ENCODE measurements at regions not wholly inside any gene's neighbourhood (a gene's known extent, or its start where the extent isn't known, plus 50 kb on each side); places are given as distances from the start of the nearest gene placed in this dataset.

GRCh38 chr6:169156108-169156792 lies 97.4 kb downstream of the THBS2 start:
- H3K9me3 ChIP-seq (ENCODE audit: severe bottlenecking) = peaks cover 2% of the 10 kb centered on the region
- ATAC-seq (ENCODE audit: low read depth) (no peak), DNase-seq (ENCODE audit: low spot score) (no peak)
- H3K36me3 ChIP-seq (ENCODE audit: low read depth) = no peaks in the 10 kb centered on the region
- H3K27ac ChIP-seq (ENCODE audit: poor library complexity, severe bottlenecking) = no peak overlapping the region
- TF ChIP-seq, protein P1, sequence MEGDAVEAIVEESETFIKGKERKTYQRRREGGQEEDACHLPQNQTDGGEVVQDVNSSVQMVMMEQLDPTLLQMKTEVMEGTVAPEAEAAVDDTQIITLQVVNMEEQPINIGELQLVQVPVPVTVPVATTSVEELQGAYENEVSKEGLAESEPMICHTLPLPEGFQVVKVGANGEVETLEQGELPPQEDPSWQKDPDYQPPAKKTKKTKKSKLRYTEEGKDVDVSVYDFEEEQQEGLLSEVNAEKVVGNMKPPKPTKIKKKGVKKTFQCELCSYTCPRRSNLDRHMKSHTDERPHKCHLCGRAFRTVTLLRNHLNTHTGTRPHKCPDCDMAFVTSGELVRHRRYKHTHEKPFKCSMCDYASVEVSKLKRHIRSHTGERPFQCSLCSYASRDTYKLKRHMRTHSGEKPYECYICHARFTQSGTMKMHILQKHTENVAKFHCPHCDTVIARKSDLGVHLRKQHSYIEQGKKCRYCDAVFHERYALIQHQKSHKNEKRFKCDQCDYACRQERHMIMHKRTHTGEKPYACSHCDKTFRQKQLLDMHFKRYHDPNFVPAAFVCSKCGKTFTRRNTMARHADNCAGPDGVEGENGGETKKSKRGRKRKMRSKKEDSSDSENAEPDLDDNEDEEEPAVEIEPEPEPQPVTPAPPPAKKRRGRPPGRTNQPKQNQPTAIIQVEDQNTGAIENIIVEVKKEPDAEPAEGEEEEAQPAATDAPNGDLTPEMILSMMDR (IDR thresholded peaks at IDR 0.05; ENCODE audit: poor library complexity, severe bottlenecking) = no peak
- H3K4me1 ChIP-seq (ENCODE audit: insufficient read depth, poor library complexity, severe bottlenecking) = no peaks in the 10 kb centered on the region
- no peak overlapping the region for H3K4me3 ChIP-seq (ENCODE audit: severe bottlenecking)
- H3K27me3 ChIP-seq (ENCODE audit: insufficient read depth, poor library complexity, severe bottlenecking) = no peaks in the 10 kb centered on the region

- no peak overlapping the region for H3K27ac ChIP-seq (ENCODE audit: poor library complexity, severe bottlenecking)
- no peaks in the 10 kb centered on the region for H3K4me1 ChIP-seq (ENCODE audit: insufficient read depth, poor library complexity, severe bottlenecking)
- ATAC-seq (ENCODE audit: low read depth) = no peak
- DNase-seq (ENCODE audit: low spot score) = no peak
- H3K9me3 ChIP-seq (ENCODE audit: severe bottlenecking) = peaks cover 2% of the 10 kb centered on the region
- H3K4me3 ChIP-seq (ENCODE audit: severe bottlenecking) = no peak overlapping the region
- H3K27me3 ChIP-seq (ENCODE audit: insufficient read depth, poor library complexity, severe bottlenecking) = no peaks in the 10 kb centered on the region
- TF ChIP-seq, protein P1 (IDR thresholded peaks at IDR 0.05; ENCODE audit: poor library complexity, severe bottlenecking) = no peak
- H3K36me3 ChIP-seq (ENCODE audit: low read depth) = no peaks in the 10 kb centered on the region
Observed at GRCh38 chr6:169155481-169155880, 98.2 kb downstream of the THBS2 start.

- ATAC-seq (ENCODE audit: low read depth) (no peak), DNase-seq (ENCODE audit: low spot score) (no peak)
- no peak overlapping the region for H3K4me3 ChIP-seq (ENCODE audit: severe bottlenecking)
- no peak overlapping the region for H3K27ac ChIP-seq (ENCODE audit: poor library complexity, severe bottlenecking)
- H3K36me3 ChIP-seq (ENCODE audit: low read depth) = no peaks in the 10 kb centered on the region
- no peaks in the 10 kb centered on the region for H3K4me1 ChIP-seq (ENCODE audit: insufficient read depth, poor library complexity, severe bottlenecking)
- peaks cover 2% of the 10 kb centered on the region for H3K9me3 ChIP-seq (ENCODE audit: severe bottlenecking)
- TF ChIP-seq, protein P1 (IDR thresholded peaks at IDR 0.05; ENCODE audit: poor library complexity, severe bottlenecking) = no peak
- no peaks in the 10 kb centered on the region for H3K27me3 ChIP-seq (ENCODE audit: insufficient read depth, poor library complexity, severe bottlenecking)
Observed at GRCh38 chr6:169153401-169153800, 100.2 kb downstream of the THBS2 start.

DNA sequence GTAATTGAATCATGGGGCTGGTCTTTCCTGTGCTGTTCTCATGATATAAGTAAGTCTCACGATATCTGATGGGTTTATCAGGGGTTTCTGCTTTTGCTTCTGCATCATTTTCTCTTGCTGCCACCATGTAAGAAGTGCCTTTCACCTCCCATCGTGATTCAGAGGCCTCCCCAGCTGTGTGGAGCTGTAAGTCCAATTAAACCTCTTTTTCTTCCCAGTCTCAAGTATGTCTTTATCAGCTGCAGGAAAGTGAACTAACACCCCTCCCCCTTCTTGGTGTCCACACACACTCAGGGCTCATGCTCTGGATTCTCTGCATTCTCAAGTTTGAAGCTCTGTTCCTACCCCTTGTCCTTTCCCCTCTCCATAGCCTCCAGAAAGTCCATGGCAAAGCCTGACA lies 107.1 kb downstream of the THBS2 start:
- Histone ChIP-seq H3K9me3 (ENCODE audit: severe bottlenecking) (no peaks in the 10 kb centered on the region), H3K27me3 (ENCODE audit: insufficient read depth, poor library complexity, severe bottlenecking) (no peaks in the 10 kb centered on the region), H3K4me3 (ENCODE audit: severe bottlenecking) (no peak overlapping the region), H3K36me3 (ENCODE audit: low read depth) (no peaks in the 10 kb centered on the region), H3K27ac (ENCODE audit: poor library complexity, severe bottlenecking) (no peak overlapping the region), H3K4me1 (ENCODE audit: insufficient read depth, poor library complexity, severe bottlenecking) (no peaks in the 10 kb centered on the region)
- ATAC-seq (ENCODE audit: low read depth) (no peak), DNase-seq (ENCODE audit: low spot score) (no peak)
- TF ChIP-seq, protein P1 (IDR thresholded peaks at IDR 0.05; ENCODE audit: poor library complexity, severe bottlenecking) = no peak

DNA sequence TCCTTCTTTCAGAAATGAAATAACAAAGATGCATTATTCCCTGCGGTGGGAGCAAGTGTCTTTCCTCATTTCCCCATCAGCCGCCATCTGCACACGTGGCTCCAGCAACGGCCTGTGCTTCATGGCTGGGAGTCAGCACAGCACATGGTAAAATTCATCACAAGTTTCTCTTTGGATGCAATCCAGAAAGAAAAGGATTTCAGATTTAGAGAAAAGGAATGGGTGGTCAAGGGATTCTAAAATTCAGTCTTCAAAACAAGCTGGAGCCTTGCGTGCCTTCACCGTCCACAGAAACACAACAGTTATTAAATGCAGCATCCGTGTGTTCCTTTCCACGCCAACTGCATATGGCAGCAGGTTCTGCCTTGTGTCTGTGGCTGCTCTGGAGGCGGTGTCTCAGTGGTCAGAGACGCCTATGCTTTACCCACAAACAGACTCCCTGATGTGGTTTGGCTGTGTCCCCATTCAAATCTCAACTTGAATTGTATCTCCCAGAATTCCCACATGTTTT lies 107.6 kb downstream of the THBS2 start:
- H3K9me3 ChIP-seq (ENCODE audit: severe bottlenecking) = no peaks in the 10 kb centered on the region
- DNase-seq (ENCODE audit: low spot score) (no peak), ATAC-seq (ENCODE audit: low read depth) (no peak)
- TF ChIP-seq, protein P1 (IDR thresholded peaks at IDR 0.05; ENCODE audit: poor library complexity, severe bottlenecking) = no peak
- H3K27me3 ChIP-seq (ENCODE audit: insufficient read depth, poor library complexity, severe bottlenecking) = no peaks in the 10 kb centered on the region
- no peak overlapping the region for H3K4me3 ChIP-seq (ENCODE audit: severe bottlenecking)
- no peak overlapping the region for H3K27ac ChIP-seq (ENCODE audit: poor library complexity, severe bottlenecking)
- H3K36me3 ChIP-seq (ENCODE audit: low read depth) = no peaks in the 10 kb centered on the region
- no peaks in the 10 kb centered on the region for H3K4me1 ChIP-seq (ENCODE audit: insufficient read depth, poor library complexity, severe bottlenecking)

Measured in RWPE2 (cell line).